ENCODE measurements at regions not wholly inside any gene's neighbourhood (a gene's known extent, or its start where the extent isn't known, plus 50 kb on each side); places are given as distances from the start of the nearest gene placed in this dataset.

DNA sequence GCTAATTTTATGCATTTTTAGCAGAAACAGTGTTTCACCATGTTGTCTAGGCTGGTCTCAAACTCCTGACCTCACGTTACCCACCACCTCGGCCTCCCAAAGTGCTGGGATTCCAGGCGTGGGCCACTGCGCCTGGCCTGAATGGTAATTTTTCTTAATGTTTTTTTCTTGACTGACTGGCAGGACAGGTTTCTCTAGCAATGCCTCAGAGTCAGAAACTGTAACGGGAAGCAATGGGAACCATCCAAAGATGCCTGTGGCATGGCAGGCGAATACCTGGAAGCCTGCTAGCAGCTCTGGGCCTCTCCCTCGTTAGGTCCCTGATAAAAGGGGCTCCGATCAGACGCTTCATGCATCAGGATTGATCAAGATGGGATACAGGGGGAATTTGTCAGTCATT, 639.2 kb downstream of the NR2F1-AS1 start:
- TF ChIP-seq CTCF (IDR thresholded peaks at IDR 0.05) = no peak
- no peak for TF ChIP-seq POLR2A (IDR thresholded peaks at IDR 0.05)
